WTC11 (cell line): ENCODE measurements at regions not wholly inside any gene's neighbourhood (a gene's known extent, or its start where the extent isn't known, plus 50 kb on each side); places are given as distances from the start of the nearest gene placed in this dataset.
"Not testable (repeated sequence)": the region's sequence is repeated elsewhere in the genome, so short reads cannot be mapped to it uniquely, and the experiment has no call there.

Experiments
- ATAC-seq: fragments of 200-7000 bp; cut with Tn5 transposase; 2 replicates; pipeline ENCODE4 v1.10.0; 2021; ENCODE audit warnings: mild to moderate bottlenecking, moderate library complexity
- CTCF ChIA-PET: fragments of 300-600 bp; sonication (Branson Sonifier 250); formaldehyde crosslinking; loops from one replicate; lab custom pipeline; 2021; ENCODE audit warnings: antibody characterized with exemption; lab: Charles Lee
- POLR2A ChIA-PET: fragments of 350-600 bp; sonication (Branson Sonifier 250); formaldehyde crosslinking; loops from one replicate; lab custom pipeline; 2021; ENCODE audit warnings: antibody characterized with exemption; lab: Charles Lee
- DNase-seq: peaks from one replicate; pipeline ENCODE4 v3.0.0; 2021; ENCODE audit warnings: low spot score
- H3K27ac Mint-ChIP-seq: 2 replicates; pipeline ENCODE4 v1.8.0; 2021; ENCODE audit warnings: mixed read lengths
- H3K27me3 Mint-ChIP-seq: 2 replicates; pipeline ENCODE4 v1.8.0; 2021; ENCODE audit warnings: low read depth, mild to moderate bottlenecking, moderate library complexity, mixed read lengths
- H3K36me3 Mint-ChIP-seq: 2 replicates; pipeline ENCODE4 v1.8.0; 2021; ENCODE audit warnings: mixed read lengths
- H3K4me1 Mint-ChIP-seq: 2 replicates; pipeline ENCODE4 v1.8.0; 2022; ENCODE audit warnings: mixed read lengths
- H3K4me3 Mint-ChIP-seq: 2 replicates; pipeline ENCODE4 v1.8.0; 2021; ENCODE audit warnings: mild to moderate bottlenecking, moderate library complexity, mixed read lengths
- H3K9me3 Mint-ChIP-seq: 2 replicates; pipeline ENCODE4 v1.8.0; 2021; ENCODE audit warnings: mixed read lengths
- GRHL2 ChIP-seq: fragments of 250-450 bp; sonication (Bioruptor Pico); IDR thresholded peaks from 2 replicates; pipeline ENCODE4 v1.8.0; 2022; ENCODE audit warnings: mild to moderate bottlenecking, moderate library complexity; ENCODE audit not compliant: insufficient replicate concordance, severe bottlenecking
- GTF2I ChIP-seq: fragments of 250-450 bp; sonication (Bioruptor Pico); conservative IDR thresholded peaks from 2 replicates; pipeline ENCODE4 v1.4.0; 2021; ENCODE audit warnings: mild to moderate bottlenecking
- IRF2 ChIP-seq: sonication (generic); formaldehyde crosslinking; IDR thresholded peaks from 2 replicates; pipeline ENCODE4 v1.8.0; 2022; ENCODE audit warnings: low read depth, missing genetic modification reagents, borderline replicate concordance
- NR1H2 ChIP-seq: sonication (generic); formaldehyde crosslinking; IDR thresholded peaks from 2 replicates; pipeline ENCODE4 v1.9.0; 2021; ENCODE audit warnings: mild to moderate bottlenecking, moderate library complexity, missing genetic modification reagents
- RELA ChIP-seq: sonication (generic); formaldehyde crosslinking; IDR thresholded peaks from 2 replicates; pipeline ENCODE4 v1.8.1; 2022; ENCODE audit warnings: missing genetic modification reagents, mild to moderate bottlenecking, borderline replicate concordance
- SP1 ChIP-seq: sonication (generic); formaldehyde crosslinking; conservative IDR thresholded peaks from 2 replicates; pipeline ENCODE4 v1.8.1; 2022; ENCODE audit warnings: missing genetic modification reagents
- TEAD1 ChIP-seq: sonication (generic); formaldehyde crosslinking; IDR thresholded peaks from 2 replicates; pipeline ENCODE4 v1.8.0; 2022; ENCODE audit warnings: mild to moderate bottlenecking, missing genetic modification reagents
- TP53 ChIP-seq: sonication (generic); formaldehyde crosslinking; IDR thresholded peaks from 2 replicates; pipeline ENCODE4 v1.8.1; 2023; ENCODE audit warnings: mild to moderate bottlenecking, missing genetic modification reagents
- TF ChIP-seq, protein P1 (sequence below): sonication (generic); formaldehyde crosslinking; IDR thresholded peaks from 2 replicates; pipeline ENCODE4 v1.8.1; 2023; ENCODE audit warnings: mild to moderate bottlenecking, missing genetic modification reagents
- TF ChIP-seq, protein P2 (sequence below): sonication (generic); formaldehyde crosslinking; IDR thresholded peaks from 2 replicates; pipeline ENCODE4 v1.8.1; 2023; ENCODE audit warnings: mild to moderate bottlenecking, moderate library complexity, missing genetic modification reagents
- TF ChIP-seq, protein P3 (sequence below): sonication (generic); formaldehyde crosslinking; IDR thresholded peaks from 2 replicates; pipeline ENCODE4 v1.8.0; 2022; ENCODE audit warnings: missing genetic modification reagents
- TF ChIP-seq, protein P4 (sequence below): fragments of 250-450 bp; sonication (Bioruptor Pico); IDR thresholded peaks from 2 replicates; pipeline ENCODE4 v1.9.0; 2021; ENCODE audit warnings: mild to moderate bottlenecking
- TF ChIP-seq, protein P5 (sequence below): fragments of 250-450 bp; sonication (Bioruptor Pico); IDR thresholded peaks from 2 replicates; pipeline ENCODE4 v1.9.0; 2021; ENCODE audit warnings: moderate library complexity, mild to moderate bottlenecking, inconsistent platforms, borderline replicate concordance
- TF ChIP-seq, protein P6 (sequence below): sonication (generic); formaldehyde crosslinking; IDR thresholded peaks from 2 replicates; pipeline ENCODE4 v1.8.1; 2022; ENCODE audit warnings: missing genetic modification reagents, borderline replicate concordance

DNA sequence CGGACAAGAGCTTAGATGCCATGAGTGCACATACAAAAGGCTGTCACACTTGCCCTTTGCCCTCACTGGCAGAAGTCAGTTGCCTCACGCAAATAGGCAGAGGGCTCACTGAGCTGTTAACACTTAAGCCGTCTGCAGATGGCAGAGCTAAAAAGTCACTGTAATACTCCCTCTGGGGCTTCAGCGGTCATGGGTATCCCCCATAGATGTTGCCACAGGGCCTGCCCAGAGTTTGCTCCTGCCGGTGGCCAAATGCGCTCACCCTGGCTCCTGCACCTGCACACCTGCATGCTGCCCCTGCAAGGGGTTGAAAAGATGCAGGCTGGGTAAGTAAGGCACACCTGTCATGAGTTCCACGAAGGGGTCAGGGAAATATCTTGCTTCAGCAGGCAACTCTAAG lies 741.5 kb downstream of the EDEM1 start:
- ChIA-PET CTCF (no interaction called here), POLR2A (no interaction called here)
- Mint-ChIP-seq H3K36me3 (peaks cover 9% of the 10 kb centered on the region; the same call in 1 of the 2 replicates), H3K27me3 (peaks cover 4% of the 10 kb centered on the region), H3K4me1 (no peaks in the 10 kb centered on the region), H3K27ac (no peak overlapping the region), H3K9me3 (peaks cover 37% of the 10 kb centered on the region), H3K4me3 (no peak overlapping the region)
- DNase-seq (no peak), ATAC-seq (no peak)
- TF ChIP-seq, protein P1, sequence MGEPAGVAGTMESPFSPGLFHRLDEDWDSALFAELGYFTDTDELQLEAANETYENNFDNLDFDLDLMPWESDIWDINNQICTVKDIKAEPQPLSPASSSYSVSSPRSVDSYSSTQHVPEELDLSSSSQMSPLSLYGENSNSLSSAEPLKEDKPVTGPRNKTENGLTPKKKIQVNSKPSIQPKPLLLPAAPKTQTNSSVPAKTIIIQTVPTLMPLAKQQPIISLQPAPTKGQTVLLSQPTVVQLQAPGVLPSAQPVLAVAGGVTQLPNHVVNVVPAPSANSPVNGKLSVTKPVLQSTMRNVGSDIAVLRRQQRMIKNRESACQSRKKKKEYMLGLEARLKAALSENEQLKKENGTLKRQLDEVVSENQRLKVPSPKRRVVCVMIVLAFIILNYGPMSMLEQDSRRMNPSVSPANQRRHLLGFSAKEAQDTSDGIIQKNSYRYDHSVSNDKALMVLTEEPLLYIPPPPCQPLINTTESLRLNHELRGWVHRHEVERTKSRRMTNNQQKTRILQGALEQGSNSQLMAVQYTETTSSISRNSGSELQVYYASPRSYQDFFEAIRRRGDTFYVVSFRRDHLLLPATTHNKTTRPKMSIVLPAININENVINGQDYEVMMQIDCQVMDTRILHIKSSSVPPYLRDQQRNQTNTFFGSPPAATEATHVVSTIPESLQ (CRISPR knock-in tag): no peak

DNA sequence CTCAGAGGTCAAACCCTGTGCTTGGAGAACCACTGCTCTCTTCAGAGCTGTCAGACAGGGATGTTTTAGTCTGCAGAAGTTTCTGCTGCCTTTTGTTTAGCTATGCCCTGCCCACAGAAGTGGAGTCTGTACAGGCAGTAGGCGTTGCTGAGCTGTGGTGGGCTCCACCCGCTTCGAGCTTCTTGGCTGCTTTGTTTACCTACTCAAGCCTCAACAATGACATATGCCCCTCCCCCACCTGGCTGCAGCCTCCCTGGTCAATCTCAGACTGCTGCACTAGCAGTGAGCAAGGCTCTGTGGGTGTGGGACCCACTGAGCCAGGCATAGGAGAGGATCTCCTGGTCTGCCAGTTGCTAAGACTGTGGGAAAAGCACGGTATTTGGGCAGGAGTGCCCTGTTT lies 756.6 kb downstream of the EDEM1 start:
- H3K4me3 Mint-ChIP-seq, H3K27ac Mint-ChIP-seq, H3K27me3 Mint-ChIP-seq, ATAC-seq, DNase-seq, POLR2A ChIA-PET, CTCF ChIA-PET, H3K4me1 Mint-ChIP-seq: not testable (repeated sequence)
- Mint-ChIP-seq H3K9me3 (peaks cover 44% of the 10 kb centered on the region), H3K36me3 (peaks cover 27% of the 10 kb centered on the region)

DNA sequence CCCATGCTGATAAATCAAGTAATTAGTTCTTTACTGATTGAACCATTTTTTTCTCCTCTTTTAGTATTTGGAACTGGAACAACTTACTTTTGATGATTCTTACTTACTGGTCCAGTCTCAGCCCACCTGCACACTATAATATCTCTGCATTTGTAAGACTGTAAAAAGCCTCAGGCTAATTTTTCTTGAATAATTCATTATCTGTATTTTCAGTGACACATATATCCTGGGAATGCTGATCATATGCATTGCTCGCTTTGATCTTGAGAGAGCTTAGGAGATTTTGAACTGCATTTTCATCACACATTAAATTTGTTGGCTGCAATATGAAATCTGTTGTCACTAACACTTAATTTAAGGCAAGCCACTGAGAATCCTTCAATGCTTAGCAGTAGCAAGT lies 760.6 kb downstream of the EDEM1 start:
- Mint-ChIP-seq H3K27ac (no peak overlapping the region), H3K4me1 (no peaks in the 10 kb centered on the region), H3K36me3 (peaks cover 11% of the 10 kb centered on the region), H3K9me3 (peaks cover 33% of the 10 kb centered on the region), H3K4me3 (no peak overlapping the region), H3K27me3 (no peaks in the 10 kb centered on the region; the same call in 1 of the 2 replicates)
- DNase-seq (no peak), ATAC-seq (no peak)
- POLR2A ChIA-PET: no interaction called here
- TF ChIP-seq GTF2I (CRISPR knock-in tag): no peak
- TF ChIP-seq, protein P2, sequence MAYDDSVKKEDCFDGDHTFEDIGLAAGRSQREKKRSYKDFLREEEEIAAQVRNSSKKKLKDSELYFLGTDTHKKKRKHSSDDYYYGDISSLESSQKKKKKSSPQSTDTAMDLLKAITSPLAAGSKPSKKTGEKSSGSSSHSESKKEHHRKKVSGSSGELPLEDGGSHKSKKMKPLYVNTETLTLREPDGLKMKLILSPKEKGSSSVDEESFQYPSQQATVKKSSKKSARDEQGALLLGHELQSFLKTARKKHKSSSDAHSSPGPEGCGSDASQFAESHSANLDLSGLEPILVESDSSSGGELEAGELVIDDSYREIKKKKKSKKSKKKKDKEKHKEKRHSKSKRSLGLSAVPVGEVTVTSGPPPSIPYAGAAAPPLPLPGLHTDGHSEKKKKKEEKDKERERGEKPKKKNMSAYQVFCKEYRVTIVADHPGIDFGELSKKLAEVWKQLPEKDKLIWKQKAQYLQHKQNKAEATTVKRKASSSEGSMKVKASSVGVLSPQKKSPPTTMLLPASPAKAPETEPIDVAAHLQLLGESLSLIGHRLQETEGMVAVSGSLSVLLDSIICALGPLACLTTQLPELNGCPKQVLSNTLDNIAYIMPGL (CRISPR knock-in tag): no peak
- TF ChIP-seq NR1H2: no peak
- TF ChIP-seq, protein P3, sequence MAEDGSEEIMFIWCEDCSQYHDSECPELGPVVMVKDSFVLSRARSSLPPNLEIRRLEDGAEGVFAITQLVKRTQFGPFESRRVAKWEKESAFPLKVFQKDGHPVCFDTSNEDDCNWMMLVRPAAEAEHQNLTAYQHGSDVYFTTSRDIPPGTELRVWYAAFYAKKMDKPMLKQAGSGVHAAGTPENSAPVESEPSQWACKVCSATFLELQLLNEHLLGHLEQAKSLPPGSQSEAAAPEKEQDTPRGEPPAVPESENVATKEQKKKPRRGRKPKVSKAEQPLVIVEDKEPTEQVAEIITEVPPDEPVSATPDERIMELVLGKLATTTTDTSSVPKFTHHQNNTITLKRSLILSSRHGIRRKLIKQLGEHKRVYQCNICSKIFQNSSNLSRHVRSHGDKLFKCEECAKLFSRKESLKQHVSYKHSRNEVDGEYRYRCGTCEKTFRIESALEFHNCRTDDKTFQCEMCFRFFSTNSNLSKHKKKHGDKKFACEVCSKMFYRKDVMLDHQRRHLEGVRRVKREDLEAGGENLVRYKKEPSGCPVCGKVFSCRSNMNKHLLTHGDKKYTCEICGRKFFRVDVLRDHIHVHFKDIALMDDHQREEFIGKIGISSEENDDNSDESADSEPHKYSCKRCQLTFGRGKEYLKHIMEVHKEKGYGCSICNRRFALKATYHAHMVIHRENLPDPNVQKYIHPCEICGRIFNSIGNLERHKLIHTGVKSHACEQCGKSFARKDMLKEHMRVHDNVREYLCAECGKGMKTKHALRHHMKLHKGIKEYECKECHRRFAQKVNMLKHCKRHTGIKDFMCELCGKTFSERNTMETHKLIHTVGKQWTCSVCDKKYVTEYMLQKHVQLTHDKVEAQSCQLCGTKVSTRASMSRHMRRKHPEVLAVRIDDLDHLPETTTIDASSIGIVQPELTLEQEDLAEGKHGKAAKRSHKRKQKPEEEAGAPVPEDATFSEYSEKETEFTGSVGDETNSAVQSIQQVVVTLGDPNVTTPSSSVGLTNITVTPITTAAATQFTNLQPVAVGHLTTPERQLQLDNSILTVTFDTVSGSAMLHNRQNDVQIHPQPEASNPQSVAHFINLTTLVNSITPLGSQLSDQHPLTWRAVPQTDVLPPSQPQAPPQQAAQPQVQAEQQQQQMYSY (CRISPR knock-in tag): no peak
- no peak for TF ChIP-seq RELA (CRISPR knock-in tag)
- TF ChIP-seq, protein P4, sequence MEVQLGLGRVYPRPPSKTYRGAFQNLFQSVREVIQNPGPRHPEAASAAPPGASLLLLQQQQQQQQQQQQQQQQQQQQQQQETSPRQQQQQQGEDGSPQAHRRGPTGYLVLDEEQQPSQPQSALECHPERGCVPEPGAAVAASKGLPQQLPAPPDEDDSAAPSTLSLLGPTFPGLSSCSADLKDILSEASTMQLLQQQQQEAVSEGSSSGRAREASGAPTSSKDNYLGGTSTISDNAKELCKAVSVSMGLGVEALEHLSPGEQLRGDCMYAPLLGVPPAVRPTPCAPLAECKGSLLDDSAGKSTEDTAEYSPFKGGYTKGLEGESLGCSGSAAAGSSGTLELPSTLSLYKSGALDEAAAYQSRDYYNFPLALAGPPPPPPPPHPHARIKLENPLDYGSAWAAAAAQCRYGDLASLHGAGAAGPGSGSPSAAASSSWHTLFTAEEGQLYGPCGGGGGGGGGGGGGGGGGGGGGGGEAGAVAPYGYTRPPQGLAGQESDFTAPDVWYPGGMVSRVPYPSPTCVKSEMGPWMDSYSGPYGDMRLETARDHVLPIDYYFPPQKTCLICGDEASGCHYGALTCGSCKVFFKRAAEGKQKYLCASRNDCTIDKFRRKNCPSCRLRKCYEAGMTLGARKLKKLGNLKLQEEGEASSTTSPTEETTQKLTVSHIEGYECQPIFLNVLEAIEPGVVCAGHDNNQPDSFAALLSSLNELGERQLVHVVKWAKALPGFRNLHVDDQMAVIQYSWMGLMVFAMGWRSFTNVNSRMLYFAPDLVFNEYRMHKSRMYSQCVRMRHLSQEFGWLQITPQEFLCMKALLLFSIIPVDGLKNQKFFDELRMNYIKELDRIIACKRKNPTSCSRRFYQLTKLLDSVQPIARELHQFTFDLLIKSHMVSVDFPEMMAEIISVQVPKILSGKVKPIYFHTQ: no peak
- TF ChIP-seq SP1 (CRISPR knock-in tag): no peak
- CTCF ChIA-PET: no interaction called here

DNA sequence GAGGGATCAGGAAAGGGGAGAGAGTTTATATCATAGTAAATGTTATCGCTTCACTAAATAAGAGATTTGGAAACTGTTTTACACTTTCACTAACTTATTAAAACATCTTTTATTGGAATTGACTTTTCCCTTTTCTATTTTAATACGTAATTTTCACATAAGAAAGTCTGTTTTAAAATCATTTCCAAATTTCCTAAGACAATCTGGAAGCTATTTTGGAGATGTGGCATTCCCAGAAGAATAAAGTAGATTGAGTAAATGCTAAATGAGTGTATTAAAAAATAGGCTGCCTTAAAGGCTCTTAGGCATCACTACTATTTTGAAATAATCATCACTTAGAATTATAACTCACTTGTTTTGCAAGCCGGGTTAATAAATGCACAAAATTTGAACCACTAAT lies 763.5 kb downstream of the EDEM1 start:
- Mint-ChIP-seq H3K27me3 (no peaks in the 10 kb centered on the region; the same call in 1 of the 2 replicates), H3K4me3 (no peak overlapping the region)
- TF ChIP-seq, protein P5, sequence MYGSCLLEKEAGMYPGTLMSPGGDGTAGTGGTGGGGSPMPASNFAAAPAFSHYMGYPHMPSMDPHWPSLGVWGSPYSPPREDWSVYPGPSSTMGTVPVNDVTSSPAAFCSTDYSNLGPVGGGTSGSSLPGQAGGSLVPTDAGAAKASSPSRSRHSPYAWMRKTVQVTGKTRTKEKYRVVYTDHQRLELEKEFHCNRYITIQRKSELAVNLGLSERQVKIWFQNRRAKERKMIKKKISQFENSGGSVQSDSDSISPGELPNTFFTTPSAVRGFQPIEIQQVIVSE: no peak
- TF ChIP-seq IRF2 (no peak), TEAD1 (CRISPR knock-in tag) (no peak), GTF2I (CRISPR knock-in tag) (no peak), TP53 (CRISPR knock-in tag) (no peak), GRHL2 (CRISPR knock-in tag) (no peak)
- TF ChIP-seq, protein P2 (CRISPR knock-in tag): no peak
- TF ChIP-seq, protein P6, sequence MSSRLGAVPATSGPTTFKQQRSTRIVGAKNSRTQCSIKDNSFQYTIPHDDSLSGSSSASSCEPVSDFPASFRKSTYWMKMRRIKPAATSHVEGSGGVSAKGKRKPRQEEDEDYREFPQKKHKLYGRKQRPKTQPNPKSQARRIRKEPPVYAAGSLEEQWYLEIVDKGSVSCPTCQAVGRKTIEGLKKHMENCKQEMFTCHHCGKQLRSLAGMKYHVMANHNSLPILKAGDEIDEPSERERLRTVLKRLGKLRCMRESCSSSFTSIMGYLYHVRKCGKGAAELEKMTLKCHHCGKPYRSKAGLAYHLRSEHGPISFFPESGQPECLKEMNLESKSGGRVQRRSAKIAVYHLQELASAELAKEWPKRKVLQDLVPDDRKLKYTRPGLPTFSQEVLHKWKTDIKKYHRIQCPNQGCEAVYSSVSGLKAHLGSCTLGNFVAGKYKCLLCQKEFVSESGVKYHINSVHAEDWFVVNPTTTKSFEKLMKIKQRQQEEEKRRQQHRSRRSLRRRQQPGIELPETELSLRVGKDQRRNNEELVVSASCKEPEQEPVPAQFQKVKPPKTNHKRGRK (CRISPR knock-in tag): no peak

More for the DNA sequence above, 763.5 kb downstream of the EDEM1 start:
- H3K4me1 Mint-ChIP-seq: no peaks in the 10 kb centered on the region
- no peak for DNase-seq
- H3K36me3 Mint-ChIP-seq: peaks cover 28% of the 10 kb centered on the region
- CTCF ChIA-PET: no interaction called here
- POLR2A ChIA-PET: no interaction called here
- no peak for ATAC-seq
- H3K27ac Mint-ChIP-seq: no peak overlapping the region
- peaks cover 54% of the 10 kb centered on the region for H3K9me3 Mint-ChIP-seq
